Activated CD4-positive, CD25-positive, alpha-beta regulatory T cell treated with anti-CD3 and anti-CD28 coated beads, Interleukin-2, amount 50 U/mL, for 24 hours (primary cell): ENCODE measurements at regions not wholly inside any gene's neighbourhood (a gene's known extent, or its start where the extent isn't known, plus 50 kb on each side); places are given as distances from the start of the nearest gene placed in this dataset.

ENCODE experiments used
- ATAC-seq, 2 donors: fragments of 150-1000 bp; cut with Tn5 transposase; one replicate each; pipeline ENCODE4 v1.10.0; 2021; ENCODE audit warnings: mild to moderate bottlenecking in 1 of 2, moderate library complexity in 1 of 2

DNA sequence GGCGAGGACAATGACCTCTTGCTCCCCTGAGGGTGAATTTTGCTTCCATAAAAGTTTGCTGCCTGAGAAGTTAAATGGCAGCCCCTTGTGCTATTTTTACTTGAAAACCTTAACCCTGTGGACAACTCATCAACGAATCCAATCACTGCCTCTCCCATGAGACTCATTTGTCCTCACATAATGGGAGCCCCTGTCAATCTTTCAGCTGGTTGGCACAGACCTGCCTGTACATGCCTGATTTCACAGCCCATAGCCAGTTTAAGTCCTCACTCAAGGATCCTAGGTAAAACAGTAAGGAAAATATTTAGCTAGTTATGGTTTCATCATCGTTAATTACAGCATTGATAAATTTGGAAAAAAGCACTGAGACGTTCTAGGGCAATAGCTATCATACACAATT, 207.4 kb downstream of the NHLRC3 start:
- ATAC-seq, result no peak

- no peak for ATAC-seq
Measured at GRCh38 chr13:39249982-39250381, 211.7 kb downstream of the NHLRC3 start.

DNA sequence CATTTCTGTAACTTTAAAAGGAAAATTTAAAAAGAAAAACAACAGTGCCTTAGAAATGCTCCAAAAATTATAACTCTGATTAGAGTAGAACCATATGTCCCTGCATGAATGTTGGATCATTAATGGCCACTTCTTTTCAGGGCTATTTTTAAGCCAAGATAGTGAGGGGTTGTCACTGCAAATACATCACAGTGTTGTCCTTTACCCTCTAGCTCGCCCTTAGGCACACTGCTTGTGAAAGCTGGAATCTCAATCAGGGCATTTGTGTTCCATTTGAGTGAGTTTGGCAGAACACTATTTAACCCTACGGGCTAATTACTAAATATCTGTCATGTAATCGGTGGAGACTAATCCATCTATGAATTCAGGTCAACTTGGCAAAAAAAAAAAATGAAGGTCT, 212.2 kb downstream of the NHLRC3 start:
- ATAC-seq, result no peak

DNA sequence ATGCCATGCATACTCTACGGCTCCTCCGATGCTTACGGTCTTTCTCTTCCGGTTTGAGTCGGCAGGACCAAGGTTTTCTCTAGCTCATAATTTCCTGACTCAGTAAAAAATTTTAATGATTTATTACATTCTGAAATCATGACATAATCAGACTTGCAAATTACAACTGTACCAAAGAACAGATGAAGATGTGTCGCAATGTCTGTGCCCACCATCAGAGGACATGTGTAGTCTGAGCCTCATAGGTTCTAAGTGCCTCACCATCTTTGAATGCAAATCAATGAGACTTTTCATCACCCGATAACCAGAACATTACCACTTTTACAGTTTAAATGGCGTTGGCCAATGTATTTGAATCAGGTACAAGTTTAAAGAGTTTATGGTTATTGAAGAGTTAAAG, 213.1 kb downstream of the NHLRC3 start:
- no peak for ATAC-seq

DNA sequence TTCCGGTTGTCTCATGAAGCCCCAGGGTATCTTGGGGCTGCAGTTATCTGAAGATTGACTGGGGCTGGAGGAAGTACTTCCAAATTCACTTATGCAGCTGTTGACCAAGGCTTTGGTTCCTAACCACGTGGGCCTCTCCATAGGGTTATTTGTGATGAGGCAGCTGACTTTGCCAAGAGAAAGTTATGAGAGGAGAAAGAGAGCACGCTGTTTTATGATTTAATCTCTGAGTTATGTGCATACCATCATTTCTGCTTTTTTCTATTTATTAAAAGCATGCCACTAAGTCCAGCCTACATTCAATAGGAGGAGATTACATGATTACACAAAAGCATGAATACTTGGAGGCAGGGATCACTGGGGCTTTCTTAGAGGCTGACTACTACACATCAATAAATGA, 215.5 kb downstream of the NHLRC3 start:
- no peak for ATAC-seq

GRCh38 chr13:39254601-39255000, 216.3 kb downstream of the NHLRC3 start:
- no peak for ATAC-seq

DNA sequence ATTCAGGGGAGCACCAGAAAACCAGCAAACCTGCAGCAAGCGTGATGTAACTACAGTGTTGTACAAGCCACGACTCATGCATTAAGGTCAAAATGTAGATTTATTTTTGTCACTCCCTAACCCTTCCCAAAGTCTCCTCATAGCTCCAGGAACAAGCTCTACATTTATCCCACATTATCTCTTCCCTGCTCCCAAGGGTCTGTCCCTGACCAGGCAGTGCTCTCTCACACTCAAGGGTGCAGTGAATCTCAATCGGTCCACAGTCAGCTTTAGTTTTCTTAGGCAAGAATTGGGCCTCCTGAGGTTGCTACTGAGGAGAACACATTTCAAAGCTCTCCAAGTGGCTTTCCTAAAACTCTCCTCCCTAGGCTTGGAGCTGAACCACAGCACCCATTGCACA, 219.4 kb downstream of the NHLRC3 start:
- ATAC-seq, result no peak

DNA sequence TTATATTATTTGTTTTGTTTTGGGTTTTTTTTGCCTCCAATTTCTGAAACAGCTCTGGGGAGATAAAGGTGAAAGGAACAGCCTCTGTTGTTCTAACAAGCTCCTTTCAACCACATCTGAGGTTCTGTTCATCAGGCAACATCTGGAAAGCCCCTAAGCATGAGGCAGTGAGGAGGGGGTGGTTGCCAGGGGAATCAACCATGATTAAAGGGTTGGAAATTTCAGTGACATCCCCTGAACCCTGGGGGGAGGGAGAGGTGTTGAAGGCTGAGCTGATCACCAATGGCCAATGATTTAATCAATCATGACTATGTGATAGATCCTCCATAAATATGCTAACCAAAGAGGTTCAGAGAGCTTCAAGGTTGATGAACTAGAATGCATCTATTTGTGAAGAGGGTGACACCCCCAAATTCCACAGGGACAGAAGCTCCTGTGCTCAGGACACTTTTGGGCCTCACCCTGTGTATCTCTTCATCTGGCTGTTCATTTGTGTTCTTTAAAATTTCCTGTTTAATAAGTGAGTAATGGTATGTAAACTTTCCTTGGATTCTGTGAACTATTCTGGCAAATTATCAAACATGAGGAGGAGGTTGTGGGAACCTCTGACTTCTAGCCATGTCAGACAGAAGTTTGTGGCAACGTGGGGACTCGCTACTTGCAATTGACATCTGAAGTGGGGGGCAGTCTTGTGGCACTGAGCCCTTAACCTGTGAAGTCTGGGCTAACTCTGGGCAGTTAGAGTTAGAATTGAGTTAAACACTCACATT, 221.3 kb downstream of the NHLRC3 start:
- ATAC-seq, result peak; percentile 49 to 50

DNA sequence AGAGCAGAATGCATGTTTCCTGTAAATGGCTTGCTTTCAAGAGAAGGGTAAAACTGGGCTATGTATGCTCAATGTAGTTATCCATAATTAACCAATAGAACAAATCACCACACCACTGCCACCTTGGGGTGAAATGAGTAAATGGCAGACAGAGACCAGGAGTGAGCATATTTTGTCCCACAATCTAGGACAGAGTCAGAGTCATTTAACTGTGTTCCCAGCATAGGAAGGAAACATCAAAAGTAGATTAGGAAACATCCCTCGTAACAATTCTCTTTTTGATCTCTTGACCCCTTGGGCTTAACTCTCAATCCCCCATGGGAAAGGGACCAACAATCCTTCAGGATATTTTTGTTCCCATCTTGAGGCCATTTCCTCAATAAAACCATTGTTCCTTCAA, 224.8 kb downstream of the NHLRC3 start:
- peak; percentile 49 to 52 for ATAC-seq

GRCh38 chr13:39263531-39263930, 225.3 kb downstream of the NHLRC3 start:
- ATAC-seq, result no peak

DNA sequence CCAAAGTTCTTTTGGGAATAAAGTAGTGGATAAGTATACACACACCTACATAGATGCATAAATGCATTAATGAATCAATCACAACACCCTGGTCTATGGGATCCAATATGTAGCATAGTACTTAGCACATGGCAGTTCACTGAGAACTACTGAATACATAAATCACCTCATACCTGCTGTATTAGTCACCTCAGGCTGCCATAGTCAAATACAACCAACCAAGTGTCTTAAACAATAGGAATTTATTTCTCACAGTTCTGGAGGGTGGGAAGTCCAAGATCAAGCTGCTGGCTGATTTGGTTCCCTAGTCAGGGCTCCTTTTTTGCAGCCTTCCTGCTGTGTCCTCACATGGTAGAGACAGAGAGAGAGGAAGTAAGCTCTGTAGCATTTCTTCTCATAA, 228.2 kb downstream of the NHLRC3 start:
- ATAC-seq, result no peak

- no peak for ATAC-seq
Measured at GRCh38 chr13:39268398-39268797, 230.1 kb downstream of the NHLRC3 start.

DNA sequence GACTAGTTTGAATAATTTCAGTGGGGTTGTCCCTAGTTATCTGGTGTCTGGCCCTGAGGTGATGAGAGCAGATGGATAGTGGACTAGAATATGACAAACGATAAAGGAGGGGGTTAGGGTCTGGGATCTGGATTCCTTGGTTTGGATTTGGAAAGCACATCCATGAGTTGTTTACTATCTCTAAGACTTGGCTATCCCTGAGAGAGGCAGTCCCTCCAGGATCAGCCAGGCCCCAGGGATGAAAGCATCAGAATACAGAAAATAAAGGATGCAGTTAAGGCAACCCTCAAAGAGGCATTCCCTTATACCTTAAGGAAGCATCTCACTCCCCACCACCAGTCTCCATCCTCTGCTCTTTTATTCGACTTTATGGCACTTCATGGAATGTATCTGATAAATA, 230.7 kb downstream of the NHLRC3 start:
- no peak for ATAC-seq

- no peak for ATAC-seq
Measured at GRCh38 chr13:39269411-39269810, 231.2 kb downstream of the NHLRC3 start.

DNA sequence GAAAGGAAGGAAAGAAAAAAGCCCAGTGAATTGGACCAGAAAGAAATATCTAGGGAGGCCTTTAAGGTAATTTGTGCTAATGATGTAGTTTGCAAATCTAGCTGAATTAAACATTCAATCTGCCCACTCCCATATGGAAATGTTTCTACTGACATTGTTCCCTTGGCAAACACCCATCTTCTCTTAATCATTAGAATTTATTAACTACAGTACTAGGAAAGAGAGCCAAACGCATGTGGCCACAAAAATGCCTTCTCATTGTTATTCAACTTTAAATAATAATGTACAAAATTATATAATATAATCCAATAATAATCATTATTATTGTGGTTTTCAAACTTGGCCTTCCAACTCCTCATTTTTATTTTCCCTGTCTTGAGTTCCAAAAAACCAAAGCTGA, 234.7 kb downstream of the NHLRC3 start:
- no peak for ATAC-seq

- ATAC-seq, result no peak
Measured at GRCh38 chr13:39273953-39274738, 235.9 kb downstream of the NHLRC3 start.

DNA sequence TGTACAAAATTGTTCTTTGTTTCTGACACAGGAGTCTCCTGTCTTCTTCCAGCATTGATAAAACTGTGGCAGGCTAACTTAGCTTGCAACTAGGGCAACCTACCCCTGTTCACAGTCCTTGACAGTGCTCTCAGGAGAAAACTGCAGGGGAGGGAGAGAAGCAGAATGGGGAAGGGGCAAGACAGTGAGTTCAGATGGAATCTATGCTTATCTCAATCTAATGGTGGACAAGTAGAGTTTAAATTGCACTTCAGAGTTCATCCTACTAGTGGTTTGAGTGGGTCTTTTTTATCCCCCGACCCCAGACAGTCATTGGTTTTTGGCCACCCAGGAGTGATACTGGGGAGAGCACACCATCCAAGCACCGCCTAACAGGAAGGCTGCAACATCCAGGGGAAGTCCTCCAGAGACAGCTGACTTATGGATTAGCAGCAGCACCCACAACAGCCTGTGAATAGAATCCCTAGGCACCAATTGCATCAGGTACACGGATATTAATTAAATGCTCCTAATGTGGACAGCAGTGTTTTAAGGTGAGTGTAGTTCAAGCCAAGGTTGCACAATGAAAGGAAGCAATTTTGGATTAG, 236.6 kb downstream of the NHLRC3 start:
- ATAC-seq, result no peak

DNA sequence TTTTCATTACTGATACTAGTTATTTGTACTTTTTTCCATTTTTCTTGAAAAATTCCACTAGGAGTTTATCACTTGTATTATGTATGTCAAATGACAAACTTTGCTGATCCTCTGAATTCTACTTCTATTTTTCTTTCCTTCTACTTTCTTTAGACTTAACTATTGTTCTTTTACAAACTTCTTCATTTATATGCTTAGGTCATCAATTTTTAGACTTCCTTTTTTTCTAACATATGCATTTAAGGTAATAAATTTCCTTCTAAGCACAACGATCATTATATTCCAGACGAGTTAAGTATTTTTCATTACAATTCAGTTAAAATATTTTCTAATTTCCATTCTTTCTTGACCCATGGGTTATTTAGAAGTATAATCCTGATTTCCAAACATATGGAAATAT, 240.8 kb downstream of the NHLRC3 start:
- no peak for ATAC-seq

DNA sequence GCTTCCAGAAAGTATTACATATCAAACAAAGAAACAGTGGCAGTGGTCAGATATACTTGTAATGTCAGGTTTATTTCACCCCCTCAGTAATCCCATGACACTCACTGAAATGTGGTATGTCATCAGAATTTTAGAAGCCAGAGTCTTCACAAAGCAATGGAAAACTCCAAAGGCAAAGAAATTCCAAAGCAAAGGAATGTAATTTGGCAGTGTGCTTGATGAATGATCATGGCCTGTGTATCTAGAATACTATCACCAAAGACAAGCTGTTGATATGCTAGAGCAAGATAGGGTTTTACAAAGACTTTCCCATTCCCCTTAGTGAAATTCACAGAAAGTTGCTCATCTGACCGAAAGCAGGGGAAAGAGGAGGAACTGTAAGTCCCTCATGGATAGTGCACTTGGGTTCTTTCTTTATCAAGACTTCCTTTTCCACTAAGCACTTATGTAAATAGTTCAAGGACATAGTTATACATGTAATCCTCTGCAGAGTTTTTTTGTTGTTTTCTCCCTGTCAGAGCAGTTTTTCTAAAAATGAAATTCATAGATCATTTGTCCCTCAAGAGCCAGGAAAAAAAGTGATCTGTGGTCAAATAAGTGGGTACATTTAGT, 243.4 kb downstream of the NHLRC3 start:
- no peak for ATAC-seq

DNA sequence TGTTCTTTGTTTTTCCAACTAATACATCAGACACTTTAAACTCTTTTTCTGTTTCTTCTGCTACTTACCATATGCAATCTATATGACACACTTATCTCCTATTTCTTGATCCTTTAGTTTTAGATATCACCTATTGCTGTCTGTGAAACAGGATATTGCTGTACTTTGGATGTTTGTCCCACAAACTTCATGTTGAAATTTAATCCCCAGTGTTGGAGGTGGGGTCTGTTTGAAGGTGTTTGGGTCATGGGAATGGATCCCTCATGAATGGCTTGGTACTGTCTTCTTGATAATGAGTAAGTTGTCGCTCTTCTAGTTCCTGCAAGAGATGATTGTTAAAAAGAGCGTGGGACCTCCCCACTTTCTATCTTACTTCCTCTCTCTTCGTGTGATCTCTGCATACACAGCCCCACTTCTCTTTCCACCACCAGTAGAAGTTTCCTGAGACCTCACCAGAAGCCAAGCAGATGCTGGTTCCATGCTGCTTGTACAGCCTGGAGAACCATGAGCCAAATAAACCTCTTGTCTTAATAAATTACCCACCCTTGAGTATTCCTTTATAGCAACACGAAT, 244.2 kb downstream of the NHLRC3 start:
- no peak for ATAC-seq

GRCh38 chr13:39283072-39283471, 244.8 kb downstream of the NHLRC3 start:
- ATAC-seq, result no peak

DNA sequence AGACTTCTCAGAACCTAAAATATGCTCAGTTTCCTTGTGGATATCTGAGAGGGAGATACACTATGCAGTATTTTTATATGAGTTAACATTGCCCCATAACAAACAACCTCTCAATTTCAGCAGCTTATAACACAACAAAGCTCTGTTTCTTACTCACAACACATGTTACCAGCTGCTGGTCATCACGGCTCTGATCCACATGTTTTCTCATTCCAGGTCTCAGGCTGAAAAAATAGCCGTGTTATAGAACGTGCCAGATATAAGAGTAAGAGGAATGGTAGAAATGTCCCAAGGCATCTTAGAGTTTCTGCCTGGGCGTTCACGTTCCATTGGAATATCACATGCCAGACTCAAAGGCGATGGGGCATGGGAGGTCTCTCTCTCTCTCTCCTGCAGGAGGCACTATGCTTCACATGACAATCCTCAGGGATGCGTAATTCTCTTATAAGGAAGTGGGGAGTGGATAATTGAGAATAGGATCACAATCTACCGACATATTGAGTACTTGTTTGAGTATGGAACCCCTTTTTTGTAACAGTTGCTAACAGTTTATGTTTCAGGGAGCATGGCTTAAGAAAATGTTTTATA, 246.6 kb downstream of the NHLRC3 start:
- ATAC-seq, result no peak
